Astrocyte of the spinal cord (primary cell): ENCODE measurements at regions not wholly inside any gene's neighbourhood (a gene's known extent, or its start where the extent isn't known, plus 50 kb on each side); places are given as distances from the start of the nearest gene placed in this dataset.

ENCODE experiments used
- DNase-seq: peaks from one replicate; pipeline ENCODE4 v3.0.0; 2011; ENCODE audit warnings: low read depth, low spot score
- H3K4me3 ChIP-seq: 2 replicates; pipeline ENCODE4 v1.5.1; 2011; ENCODE audit warnings: low read depth, mild to moderate bottlenecking, low read length, moderate library complexity
- in situ Hi-C: cut with HindIII; loops from 2 replicates; pipeline ENCODE4 v1.10.0; 2017; ENCODE audit warnings: low sequenced_read_pairs
- TF ChIP-seq, protein P1 (sequence below): IDR thresholded peaks from 2 replicates; pipeline ENCODE4 v1.5.1; 2012; ENCODE audit warnings: low read depth, mild to moderate bottlenecking, low read length, inconsistent platforms

DNA sequence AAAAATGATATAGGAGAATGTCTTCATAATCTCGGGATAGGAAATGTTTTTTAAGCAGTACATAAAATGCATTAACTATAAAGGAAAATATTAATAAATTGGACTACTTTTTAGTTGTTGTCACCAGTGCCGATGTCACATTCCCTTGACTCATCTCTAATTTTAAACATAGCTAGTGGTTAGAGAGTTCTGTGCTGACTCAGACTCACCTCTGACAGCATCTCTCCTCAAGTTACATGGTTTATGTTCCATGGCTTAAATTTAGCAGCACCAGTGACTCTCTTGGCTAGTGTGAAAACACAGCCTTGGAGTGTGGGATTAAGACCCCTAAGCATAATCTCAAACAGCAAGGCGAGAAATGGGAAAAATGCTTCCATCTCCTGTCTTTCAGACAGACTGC, 311.8 kb upstream of the MMS22L start:
- H3K4me3 ChIP-seq = no peak overlapping the region
- TF ChIP-seq, protein P1, sequence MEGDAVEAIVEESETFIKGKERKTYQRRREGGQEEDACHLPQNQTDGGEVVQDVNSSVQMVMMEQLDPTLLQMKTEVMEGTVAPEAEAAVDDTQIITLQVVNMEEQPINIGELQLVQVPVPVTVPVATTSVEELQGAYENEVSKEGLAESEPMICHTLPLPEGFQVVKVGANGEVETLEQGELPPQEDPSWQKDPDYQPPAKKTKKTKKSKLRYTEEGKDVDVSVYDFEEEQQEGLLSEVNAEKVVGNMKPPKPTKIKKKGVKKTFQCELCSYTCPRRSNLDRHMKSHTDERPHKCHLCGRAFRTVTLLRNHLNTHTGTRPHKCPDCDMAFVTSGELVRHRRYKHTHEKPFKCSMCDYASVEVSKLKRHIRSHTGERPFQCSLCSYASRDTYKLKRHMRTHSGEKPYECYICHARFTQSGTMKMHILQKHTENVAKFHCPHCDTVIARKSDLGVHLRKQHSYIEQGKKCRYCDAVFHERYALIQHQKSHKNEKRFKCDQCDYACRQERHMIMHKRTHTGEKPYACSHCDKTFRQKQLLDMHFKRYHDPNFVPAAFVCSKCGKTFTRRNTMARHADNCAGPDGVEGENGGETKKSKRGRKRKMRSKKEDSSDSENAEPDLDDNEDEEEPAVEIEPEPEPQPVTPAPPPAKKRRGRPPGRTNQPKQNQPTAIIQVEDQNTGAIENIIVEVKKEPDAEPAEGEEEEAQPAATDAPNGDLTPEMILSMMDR = no peak
- DNase-seq = peak; percentile 62
- in situ Hi-C loops = no loop called here

- DNase-seq = no peak
- no peak overlapping the region for H3K4me3 ChIP-seq
- TF ChIP-seq, protein P1 = no peak
- in situ Hi-C loops = no loop called here
These were observed 338.1 kb upstream of the MMS22L start for GRCh38 chr6:97621111-97621510.

GRCh38 chr6:97626671-97627441, 343.8 kb upstream of the MMS22L start:
- peak; percentile 47 for DNase-seq
- TF ChIP-seq, protein P1 = no peak
- H3K4me3 ChIP-seq = peak overlapping the region; percentile 21
- in situ Hi-C loops = no loop called here

DNA sequence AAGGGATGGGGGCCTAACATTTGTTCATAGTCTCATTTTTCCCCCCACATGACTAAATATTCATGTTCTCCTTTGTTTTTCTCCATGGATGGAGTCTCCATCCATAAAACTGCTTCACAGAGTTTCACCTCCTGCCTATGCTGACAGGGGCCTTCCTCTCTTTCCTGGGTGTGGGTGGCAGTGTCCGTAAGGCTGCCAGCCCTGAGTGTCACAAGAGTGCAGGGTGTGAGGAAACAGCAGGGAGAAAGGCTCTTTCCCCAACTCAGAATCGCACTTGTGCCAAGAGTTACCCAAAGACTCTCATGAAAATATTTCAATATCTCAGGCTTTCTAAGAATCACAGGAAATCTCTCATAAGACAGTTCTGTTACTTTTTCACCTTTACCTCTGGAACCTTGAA, 346.2 kb upstream of the MMS22L start:
- TF ChIP-seq, protein P1 = no peak
- no peak for DNase-seq
- in situ Hi-C loops = no loop called here
- H3K4me3 ChIP-seq = no peak overlapping the region

DNA sequence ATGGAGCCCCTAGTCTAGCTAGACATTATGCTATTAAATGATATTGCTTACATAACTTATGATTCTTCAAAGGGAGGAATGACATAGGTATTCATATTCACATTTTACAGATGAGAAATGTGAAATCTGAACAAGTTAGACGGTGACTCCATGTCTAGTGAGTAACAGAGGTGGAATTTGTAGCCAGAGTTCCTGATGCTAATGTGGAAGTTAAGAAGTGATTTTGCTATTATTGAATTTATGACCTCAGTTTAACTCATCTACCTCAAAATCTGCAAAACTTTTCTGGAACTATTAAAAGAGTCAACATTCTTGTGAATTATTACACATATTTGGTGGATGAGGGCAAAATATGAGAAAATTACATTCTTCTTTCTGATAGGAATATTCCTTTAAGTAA, 347.6 kb upstream of the MMS22L start:
- no peak overlapping the region for H3K4me3 ChIP-seq
- in situ Hi-C loops = no loop called here
- TF ChIP-seq, protein P1 = no peak
- peak; percentile 47 for DNase-seq

DNA sequence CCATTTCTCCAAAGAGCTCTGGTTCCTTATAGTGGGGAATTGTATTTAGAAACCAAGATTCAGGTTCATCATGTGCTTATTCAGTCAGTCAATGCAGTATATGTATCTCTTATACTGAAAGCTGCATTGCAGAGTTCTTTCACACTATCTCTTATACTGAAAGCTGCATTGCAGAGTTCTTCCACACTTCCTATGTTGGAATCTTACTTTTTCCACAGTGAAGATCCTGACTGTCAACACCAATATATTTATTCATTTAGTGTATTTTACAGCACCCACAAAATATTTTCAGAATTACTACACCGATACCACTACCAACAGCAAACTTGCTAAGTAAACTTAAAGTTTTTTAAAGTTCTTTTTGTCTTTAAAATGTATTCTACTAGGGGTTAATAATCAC, 349.3 kb upstream of the MMS22L start:
- TF ChIP-seq, protein P1 = no peak
- in situ Hi-C loops = no loop called here
- H3K4me3 ChIP-seq = no peak overlapping the region
- DNase-seq = no peak
